ENCODE measurements at regions not wholly inside any gene's neighbourhood (a gene's known extent, or its start where the extent isn't known, plus 50 kb on each side); places are given as distances from the start of the nearest gene placed in this dataset.

- H3K4me3 ChIP-seq (ENCODE audit: low read length) = no peak overlapping the region
- no peak for TF ChIP-seq CTCF (IDR thresholded peaks at IDR 0.05; ENCODE audit: insufficient read depth, low read depth, low read length, missing control alignments)
- DNase-seq (ENCODE audit: low read depth) = no peak
Observed at GRCh38 chr2:239750929-239751678, 274.0 kb downstream of the NDUFA10 start.

GRCh38 chr2:239750045-239750835 is 274.9 kb downstream of the NDUFA10 start:
- TF ChIP-seq CTCF (IDR thresholded peaks at IDR 0.05; ENCODE audit: insufficient read depth, low read depth, low read length, missing control alignments) = no peak
- no peak overlapping the region for H3K4me3 ChIP-seq (ENCODE audit: low read length)
- DNase-seq (ENCODE audit: low read depth) = no peak

- no peak for DNase-seq (ENCODE audit: low read depth)
- H3K4me3 ChIP-seq (ENCODE audit: low read length) = no peak overlapping the region
- no peak for TF ChIP-seq CTCF (IDR thresholded peaks at IDR 0.05; ENCODE audit: insufficient read depth, low read depth, low read length, missing control alignments)
Observed at GRCh38 chr2:239749272-239749873, 275.8 kb downstream of the NDUFA10 start.

- no peak overlapping the region for H3K4me3 ChIP-seq (ENCODE audit: low read length)
- no peak for DNase-seq (ENCODE audit: low read depth)
- no peak for TF ChIP-seq CTCF (IDR thresholded peaks at IDR 0.05; ENCODE audit: insufficient read depth, low read depth, low read length, missing control alignments)
Observed at GRCh38 chr2:239748811-239749210, 276.3 kb downstream of the NDUFA10 start.

- no peak overlapping the region for H3K4me3 ChIP-seq (ENCODE audit: low read length)
- DNase-seq (ENCODE audit: low read depth) = no peak
- TF ChIP-seq CTCF (IDR thresholded peaks at IDR 0.05; ENCODE audit: insufficient read depth, low read depth, low read length, missing control alignments) = no peak
Observed at GRCh38 chr2:239747771-239748170, 277.4 kb downstream of the NDUFA10 start.

- DNase-seq (ENCODE audit: low read depth) = no peak
- TF ChIP-seq CTCF (IDR thresholded peaks at IDR 0.05; ENCODE audit: insufficient read depth, low read depth, low read length, missing control alignments) = no peak
- H3K4me3 ChIP-seq (ENCODE audit: low read length) = no peak overlapping the region
Observed at GRCh38 chr2:239747274-239747673, 277.9 kb downstream of the NDUFA10 start.
